ENCODE measurements at regions not wholly inside any gene's neighbourhood (a gene's known extent, or its start where the extent isn't known, plus 50 kb on each side); places are given as distances from the start of the nearest gene placed in this dataset.
"Not testable (repeated sequence)": the region's sequence is repeated elsewhere in the genome, so short reads cannot be mapped to it uniquely, and the experiment has no call there.

GRCh38 chr12:33678221-33678964 is 238.8 kb upstream of the SYT10 start:
- no peak for DNase-seq (ENCODE audit: low read depth in 2 of 2)

- DNase-seq (ENCODE audit: low read depth in 2 of 2): no peak
Measured at GRCh38 chr12:33690562-33690961, 250.9 kb upstream of the SYT10 start.

- DNase-seq (ENCODE audit: low read depth in 2 of 2): no peak
Measured at GRCh38 chr12:33703221-33703620, 263.6 kb upstream of the SYT10 start.

GRCh38 chr12:33706927-33707326 is 267.3 kb upstream of the SYT10 start:
- DNase-seq (ENCODE audit: low read depth in 2 of 2): no peak

- no peak for DNase-seq (ENCODE audit: low read depth in 2 of 2)
Measured at GRCh38 chr12:33708935-33709334, 269.3 kb upstream of the SYT10 start.

GRCh38 chr12:33710548-33710947 is 270.9 kb upstream of the SYT10 start:
- no peak for DNase-seq (ENCODE audit: low read depth in 2 of 2)

- no peak for DNase-seq (ENCODE audit: low read depth in 2 of 2)
Measured at GRCh38 chr12:33718631-33719030, 279.0 kb upstream of the SYT10 start.

- DNase-seq (ENCODE audit: low read depth in 2 of 2): no peak
Measured at GRCh38 chr12:33721561-33721960, 281.9 kb upstream of the SYT10 start.

- DNase-seq (ENCODE audit: low read depth in 2 of 2): no peak
Measured at GRCh38 chr12:33724867-33725266, 285.2 kb upstream of the SYT10 start.

- no peak for DNase-seq (ENCODE audit: low read depth in 2 of 2)
Measured at GRCh38 chr12:33734871-33735270, 287.4 kb upstream of the ALG10 start.

GRCh38 chr12:33752854-33753253 is 269.4 kb upstream of the ALG10 start:
- no peak for DNase-seq (ENCODE audit: low read depth in 2 of 2)

- no peak for DNase-seq (ENCODE audit: low read depth in 2 of 2)
Measured at GRCh38 chr12:33757701-33758100, 264.6 kb upstream of the ALG10 start.

- no peak for DNase-seq (ENCODE audit: low read depth in 2 of 2)
Measured at GRCh38 chr12:33759279-33759678, 263.0 kb upstream of the ALG10 start.

GRCh38 chr12:33763331-33763730 is 259.0 kb upstream of the ALG10 start:
- no peak for DNase-seq (ENCODE audit: low read depth in 2 of 2)

- no peak for DNase-seq (ENCODE audit: low read depth in 2 of 2)
Measured at GRCh38 chr12:33770652-33771051, 251.6 kb upstream of the ALG10 start.

GRCh38 chr12:33771889-33772288 is 250.4 kb upstream of the ALG10 start:
- no peak for DNase-seq (ENCODE audit: low read depth in 2 of 2)

- not testable (repeated sequence) for DNase-seq (ENCODE audit: low read depth in 2 of 2)
Measured at GRCh38 chr12:33773091-33773490, 249.2 kb upstream of the ALG10 start.

GRCh38 chr12:33786532-33786931 is 235.8 kb upstream of the ALG10 start:
- DNase-seq (ENCODE audit: low read depth in 2 of 2): no peak

GRCh38 chr12:33794954-33795353 is 227.3 kb upstream of the ALG10 start:
- DNase-seq (ENCODE audit: low read depth in 2 of 2): no peak

- no peak for DNase-seq (ENCODE audit: low read depth in 2 of 2)
Measured at GRCh38 chr12:33795536-33795935, 226.8 kb upstream of the ALG10 start.

- no peak for DNase-seq (ENCODE audit: low read depth in 2 of 2)
Measured at GRCh38 chr12:33813536-33813935, 208.8 kb upstream of the ALG10 start.

- DNase-seq (ENCODE audit: low read depth in 2 of 2): no peak
Measured at GRCh38 chr12:33817713-33818112, 204.6 kb upstream of the ALG10 start.

- no peak for DNase-seq (ENCODE audit: low read depth in 2 of 2)
Measured at GRCh38 chr12:33818313-33818712, 204.0 kb upstream of the ALG10 start.

GRCh38 chr12:33825442-33825841 is 196.9 kb upstream of the ALG10 start:
- DNase-seq (ENCODE audit: low read depth in 2 of 2): no peak
